Sigmoid colon (tissue), 4 donors: ENCODE measurements at regions not wholly inside any gene's neighbourhood (a gene's known extent, or its start where the extent isn't known, plus 50 kb on each side); places are given as distances from the start of the nearest gene placed in this dataset.

Experiments used
- EP300 ChIP-seq, 4 donors: sonication (generic); formaldehyde crosslinking; IDR thresholded peaks; one replicate each; pipeline ENCODE4 v1.6.1; 2017; ENCODE audit warnings: antibody characterized with exemption in 4 of 4
- POLR2A ChIP-seq, 2 donors: fragments of 450-650 bp; IDR thresholded peaks; one replicate each; pipeline ENCODE4 v1.6.1; 2016; ENCODE audit warnings: antibody characterized with exemption in 2 of 2, mild to moderate bottlenecking in 2 of 2, moderate library complexity in 2 of 2
- POLR2AphosphoS5 ChIP-seq, 4 donors: sonication (generic); formaldehyde crosslinking; IDR thresholded peaks; one replicate each; pipeline ENCODE4 v1.6.1; 2017; ENCODE audit warnings: antibody characterized with exemption in 4 of 4

DNA sequence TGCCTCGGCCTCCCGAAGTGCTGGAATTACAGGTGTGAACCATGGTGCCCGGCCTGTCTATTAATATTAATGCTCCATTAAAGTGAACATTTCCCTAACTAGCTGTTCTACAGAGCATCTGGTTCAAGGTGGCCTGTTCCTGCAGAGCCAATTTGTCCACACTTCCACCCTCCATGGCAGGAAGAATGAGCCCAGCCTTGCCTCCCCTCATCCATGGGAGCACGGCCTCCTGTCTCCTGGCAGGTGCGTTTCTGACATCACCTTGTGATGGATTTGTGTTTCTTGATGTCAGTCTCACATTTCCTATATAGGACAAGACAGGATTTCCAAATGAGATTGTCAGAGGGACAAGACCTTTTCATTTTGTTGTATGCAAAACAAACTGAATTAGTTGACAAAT, 105.7 kb upstream of the FRMD1 start:
- TF ChIP-seq EP300 (IDR thresholded peaks at IDR 0.05), result no peak
- TF ChIP-seq POLR2A (IDR thresholded peaks at IDR 0.05), result no peak
- TF ChIP-seq POLR2AphosphoS5 (IDR thresholded peaks at IDR 0.05), result no peak
